HL-60 (cell line): ENCODE measurements at regions not wholly inside any gene's neighbourhood (a gene's known extent, or its start where the extent isn't known, plus 50 kb on each side); places are given as distances from the start of the nearest gene placed in this dataset.

ENCODE experiments used
- DNase-seq, 2 experiments: peaks; one replicate each; pipeline ENCODE4 v3.0.0-alpha.2; 2010 to 2020; ENCODE audit warnings: low read depth in 1 of 2, low spot score in 1 of 2
- H3K27ac ChIP-seq: fragments of 250-450 bp; sonication (Bioruptor Pico); replicated peaks from 2 replicates; pipeline ENCODE4 v1.5.1; 2020; ENCODE audit warnings: mild to moderate bottlenecking, moderate library complexity
- H3K27me3 ChIP-seq: fragments of 250-450 bp; sonication (Bioruptor Pico); 2 replicates; pipeline ENCODE4 v1.5.1; 2021; ENCODE audit warnings: mild to moderate bottlenecking, moderate library complexity; ENCODE audit not compliant: insufficient read depth, poor library complexity, severe bottlenecking
- H3K4me3 ChIP-seq: replicated peaks from 2 replicates; pipeline ENCODE4 v1.5.1; 2011; ENCODE audit warnings: mild to moderate bottlenecking, control low read depth, low read length; ENCODE audit not compliant: insufficient read depth
- GABPA ChIP-seq: IDR thresholded peaks from 2 replicates; pipeline ENCODE4 v1.6.1; 2012; ENCODE audit warnings: low read depth
- POLR2AphosphoS5 ChIP-seq: IDR thresholded peaks from 2 replicates; pipeline ENCODE4 v1.6.1; 2012; ENCODE audit warnings: low read depth
- SPI1 ChIP-seq: IDR thresholded peaks from 2 replicates; pipeline ENCODE4 v1.6.1; 2012; ENCODE audit warnings: low read depth, mild to moderate bottlenecking, borderline replicate concordance
- TF ChIP-seq, protein P1 (sequence below): IDR thresholded peaks from one replicate; pipeline ENCODE4 v1.5.1; 2011; ENCODE audit warnings: low read length, control low read depth, inconsistent platforms; ENCODE audit not compliant: insufficient read depth
- TF ChIP-seq, protein P2 (sequence below): IDR thresholded peaks from 2 replicates; pipeline ENCODE4 v1.6.1; 2012; ENCODE audit warnings: low read depth; ENCODE audit not compliant: insufficient replicate concordance

GRCh38 chr4:161132715-161133425, 1030.9 kb downstream of the FSTL5 start:
- Histone ChIP-seq H3K27me3 (no peaks in the 10 kb centered on the region), H3K4me3 (no peak overlapping the region), H3K27ac (no peak overlapping the region)
- TF ChIP-seq, protein P1, sequence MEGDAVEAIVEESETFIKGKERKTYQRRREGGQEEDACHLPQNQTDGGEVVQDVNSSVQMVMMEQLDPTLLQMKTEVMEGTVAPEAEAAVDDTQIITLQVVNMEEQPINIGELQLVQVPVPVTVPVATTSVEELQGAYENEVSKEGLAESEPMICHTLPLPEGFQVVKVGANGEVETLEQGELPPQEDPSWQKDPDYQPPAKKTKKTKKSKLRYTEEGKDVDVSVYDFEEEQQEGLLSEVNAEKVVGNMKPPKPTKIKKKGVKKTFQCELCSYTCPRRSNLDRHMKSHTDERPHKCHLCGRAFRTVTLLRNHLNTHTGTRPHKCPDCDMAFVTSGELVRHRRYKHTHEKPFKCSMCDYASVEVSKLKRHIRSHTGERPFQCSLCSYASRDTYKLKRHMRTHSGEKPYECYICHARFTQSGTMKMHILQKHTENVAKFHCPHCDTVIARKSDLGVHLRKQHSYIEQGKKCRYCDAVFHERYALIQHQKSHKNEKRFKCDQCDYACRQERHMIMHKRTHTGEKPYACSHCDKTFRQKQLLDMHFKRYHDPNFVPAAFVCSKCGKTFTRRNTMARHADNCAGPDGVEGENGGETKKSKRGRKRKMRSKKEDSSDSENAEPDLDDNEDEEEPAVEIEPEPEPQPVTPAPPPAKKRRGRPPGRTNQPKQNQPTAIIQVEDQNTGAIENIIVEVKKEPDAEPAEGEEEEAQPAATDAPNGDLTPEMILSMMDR, result no peak
- no peak for TF ChIP-seq GABPA
- TF ChIP-seq, protein P2, sequence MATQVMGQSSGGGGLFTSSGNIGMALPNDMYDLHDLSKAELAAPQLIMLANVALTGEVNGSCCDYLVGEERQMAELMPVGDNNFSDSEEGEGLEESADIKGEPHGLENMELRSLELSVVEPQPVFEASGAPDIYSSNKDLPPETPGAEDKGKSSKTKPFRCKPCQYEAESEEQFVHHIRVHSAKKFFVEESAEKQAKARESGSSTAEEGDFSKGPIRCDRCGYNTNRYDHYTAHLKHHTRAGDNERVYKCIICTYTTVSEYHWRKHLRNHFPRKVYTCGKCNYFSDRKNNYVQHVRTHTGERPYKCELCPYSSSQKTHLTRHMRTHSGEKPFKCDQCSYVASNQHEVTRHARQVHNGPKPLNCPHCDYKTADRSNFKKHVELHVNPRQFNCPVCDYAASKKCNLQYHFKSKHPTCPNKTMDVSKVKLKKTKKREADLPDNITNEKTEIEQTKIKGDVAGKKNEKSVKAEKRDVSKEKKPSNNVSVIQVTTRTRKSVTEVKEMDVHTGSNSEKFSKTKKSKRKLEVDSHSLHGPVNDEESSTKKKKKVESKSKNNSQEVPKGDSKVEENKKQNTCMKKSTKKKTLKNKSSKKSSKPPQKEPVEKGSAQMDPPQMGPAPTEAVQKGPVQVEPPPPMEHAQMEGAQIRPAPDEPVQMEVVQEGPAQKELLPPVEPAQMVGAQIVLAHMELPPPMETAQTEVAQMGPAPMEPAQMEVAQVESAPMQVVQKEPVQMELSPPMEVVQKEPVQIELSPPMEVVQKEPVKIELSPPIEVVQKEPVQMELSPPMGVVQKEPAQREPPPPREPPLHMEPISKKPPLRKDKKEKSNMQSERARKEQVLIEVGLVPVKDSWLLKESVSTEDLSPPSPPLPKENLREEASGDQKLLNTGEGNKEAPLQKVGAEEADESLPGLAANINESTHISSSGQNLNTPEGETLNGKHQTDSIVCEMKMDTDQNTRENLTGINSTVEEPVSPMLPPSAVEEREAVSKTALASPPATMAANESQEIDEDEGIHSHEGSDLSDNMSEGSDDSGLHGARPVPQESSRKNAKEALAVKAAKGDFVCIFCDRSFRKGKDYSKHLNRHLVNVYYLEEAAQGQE, result no peak
- no peak for TF ChIP-seq SPI1
- TF ChIP-seq POLR2AphosphoS5, result no peak
- no peak for DNase-seq

DNA sequence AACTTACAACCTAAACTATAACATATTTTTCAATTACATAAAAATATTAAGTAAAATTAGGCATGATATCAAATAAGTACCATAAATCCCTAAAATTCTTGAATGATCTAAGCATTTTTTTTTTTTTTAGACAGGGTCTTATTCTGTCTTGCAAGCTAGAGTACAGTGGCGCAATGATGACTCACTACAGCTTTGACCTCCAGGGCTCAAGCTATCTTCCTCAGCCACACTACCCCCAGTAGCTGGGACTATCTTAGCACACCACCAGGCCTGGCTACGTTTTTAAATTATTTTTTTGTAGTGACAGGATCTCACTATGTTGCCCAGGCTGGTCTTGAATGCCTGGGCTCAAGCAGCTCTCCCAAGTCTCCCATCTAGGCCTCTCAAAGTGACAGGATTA, 1042.3 kb downstream of the FSTL5 start:
- TF ChIP-seq SPI1, result no peak
- TF ChIP-seq, protein P2, result no peak
- no peak for TF ChIP-seq GABPA
- TF ChIP-seq, protein P1, result no peak
- TF ChIP-seq POLR2AphosphoS5, result no peak
- H3K27me3 ChIP-seq, result no peaks in the 10 kb centered on the region
- peak in 1 of 2 experiments; percentile 3 for DNase-seq

DNA sequence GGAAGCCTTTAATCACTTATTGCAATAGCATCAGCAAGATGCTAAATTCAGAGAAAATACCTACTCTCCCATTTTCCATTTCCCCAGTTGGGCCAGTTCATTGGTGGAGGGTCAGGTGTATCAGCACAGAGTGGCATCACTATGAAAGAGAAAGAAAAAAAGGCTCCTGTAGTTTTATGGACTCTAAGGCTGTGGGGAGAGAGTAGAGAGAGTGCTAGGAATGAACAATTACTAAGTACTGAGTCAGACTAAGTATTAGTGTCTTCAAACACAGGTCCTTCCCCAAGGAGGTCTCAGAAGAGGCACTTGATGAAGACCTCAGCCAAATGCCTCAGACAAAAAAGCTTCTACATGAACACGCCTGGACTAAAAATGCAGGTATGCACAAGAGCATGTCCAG, 1061.9 kb downstream of the FSTL5 start:
- no peak overlapping the region for H3K27ac ChIP-seq
- no peak for DNase-seq
- H3K4me3 ChIP-seq, result no peak overlapping the region
- H3K27me3 ChIP-seq, result no peaks in the 10 kb centered on the region
- TF ChIP-seq, protein P2, result no peak
- TF ChIP-seq GABPA, result no peak
- TF ChIP-seq SPI1, result no peak
- TF ChIP-seq, protein P1, result no peak
- no peak for TF ChIP-seq POLR2AphosphoS5

More for the DNA sequence above, 1042.3 kb downstream of the FSTL5 start:
- H3K4me3 ChIP-seq, result no peak overlapping the region
- H3K27ac ChIP-seq, result no peak overlapping the region
